ENCODE measurements at regions not wholly inside any gene's neighbourhood (a gene's known extent, or its start where the extent isn't known, plus 50 kb on each side); places are given as distances from the start of the nearest gene placed in this dataset.
"Not testable (repeated sequence)": the region's sequence is repeated elsewhere in the genome, so short reads cannot be mapped to it uniquely, and the experiment has no call there.

- DNase-seq (ENCODE audit: low read depth in 2 of 2) = not testable (repeated sequence)
Measured at GRCh38 chr15:20191508-20192125, 350.0 kb downstream of the GOLGA6L6 start.

GRCh38 chr15:20188611-20189010 lies 353.0 kb downstream of the GOLGA6L6 start:
- DNase-seq (ENCODE audit: low read depth in 2 of 2) = not testable (repeated sequence)

- not testable (repeated sequence) for DNase-seq (ENCODE audit: low read depth in 2 of 2)
Measured at GRCh38 chr15:20187370-20188355, 353.9 kb downstream of the GOLGA6L6 start.

GRCh38 chr15:20184879-20185278 lies 356.7 kb downstream of the GOLGA6L6 start:
- DNase-seq (ENCODE audit: low read depth in 2 of 2) = not testable (repeated sequence)

- DNase-seq (ENCODE audit: low read depth in 2 of 2) = not testable (repeated sequence)
Measured at GRCh38 chr15:20168221-20168620, 373.4 kb downstream of the GOLGA6L6 start.

- DNase-seq (ENCODE audit: low read depth in 2 of 2) = not testable (repeated sequence)
Measured at GRCh38 chr15:20153528-20153927, 388.1 kb downstream of the GOLGA6L6 start.

GRCh38 chr15:20148679-20149078 lies 392.9 kb downstream of the GOLGA6L6 start:
- DNase-seq (ENCODE audit: low read depth in 2 of 2) = not testable (repeated sequence)

GRCh38 chr15:20148008-20148407 lies 393.6 kb downstream of the GOLGA6L6 start:
- DNase-seq (ENCODE audit: low read depth in 2 of 2) = not testable (repeated sequence)

GRCh38 chr15:20144333-20145036 lies 397.1 kb downstream of the GOLGA6L6 start:
- not testable (repeated sequence) for DNase-seq (ENCODE audit: low read depth in 2 of 2)

- DNase-seq (ENCODE audit: low read depth in 2 of 2) = not testable (repeated sequence)
Measured at GRCh38 chr15:20142906-20143305, 398.7 kb downstream of the GOLGA6L6 start.

GRCh38 chr15:20142410-20142809 lies 399.2 kb downstream of the GOLGA6L6 start:
- not testable (repeated sequence) for DNase-seq (ENCODE audit: low read depth in 2 of 2)

- DNase-seq (ENCODE audit: low read depth in 2 of 2) = not testable (repeated sequence)
Measured at GRCh38 chr15:20124668-20125067, 416.9 kb downstream of the GOLGA6L6 start.

- DNase-seq (ENCODE audit: low read depth in 2 of 2) = no peak
Measured at GRCh38 chr15:20106026-20106425, 435.6 kb downstream of the GOLGA6L6 start.

GRCh38 chr15:20105011-20105990 lies 436.3 kb downstream of the GOLGA6L6 start:
- not testable (repeated sequence) for DNase-seq (ENCODE audit: low read depth in 2 of 2)

GRCh38 chr15:20104551-20104950 lies 437.0 kb downstream of the GOLGA6L6 start:
- not testable (repeated sequence) for DNase-seq (ENCODE audit: low read depth in 2 of 2)

GRCh38 chr15:20102862-20103261 lies 438.7 kb downstream of the GOLGA6L6 start:
- not testable (repeated sequence) for DNase-seq (ENCODE audit: low read depth in 2 of 2)

GRCh38 chr15:20102209-20102608 lies 439.4 kb downstream of the GOLGA6L6 start:
- DNase-seq (ENCODE audit: low read depth in 2 of 2) = not testable (repeated sequence)

- DNase-seq (ENCODE audit: low read depth in 2 of 2) = not testable (repeated sequence)
Measured at GRCh38 chr15:20101281-20101680, 440.3 kb downstream of the GOLGA6L6 start.

GRCh38 chr15:20100604-20101270 lies 440.9 kb downstream of the GOLGA6L6 start:
- not testable (repeated sequence) for DNase-seq (ENCODE audit: low read depth in 2 of 2)

GRCh38 chr15:20095699-20096303 lies 445.8 kb downstream of the GOLGA6L6 start:
- DNase-seq (ENCODE audit: low read depth in 2 of 2) = not testable (repeated sequence)

Data from stimulated activated CD4-positive, alpha-beta T cell treated with anti-CD3 and anti-CD28 coated beads, Interleukin-1b, Interleukin-23, amount 100 ng/mL, for 1 hour (primary cell).